CD4-positive, alpha-beta memory T cell (primary cell): ENCODE measurements at regions not wholly inside any gene's neighbourhood (a gene's known extent, or its start where the extent isn't known, plus 50 kb on each side); places are given as distances from the start of the nearest gene placed in this dataset.
A peak's percentile ranks its signal among the peaks of the same experiment; 100 is the strongest.

Experiments
- CTCF ChIA-PET: fragments of 350-600 bp; sonication (Branson Sonifier 250); formaldehyde crosslinking; loops from one replicate; lab custom pipeline; 2021; ENCODE audit warnings: inconsistent platforms; ENCODE audit not compliant: partially characterized antibody; lab: Charles Lee
- POLR2A ChIA-PET: fragments of 350-600 bp; sonication (Branson Sonifier 250); formaldehyde crosslinking; loops from one replicate; lab custom pipeline; 2021; ENCODE audit not compliant: partially characterized antibody; lab: Charles Lee
- DNase-seq, 5 donors: peaks; one replicate each; pipeline versions ENCODE4 v3.0.0 to v3.0.0-alpha.2; 2020 to 2022; ENCODE audit warnings: mixed read lengths in 1 of 5
- H3K27ac ChIP-seq: one replicate; pipeline ENCODE4 v1.7.0; 2013; ENCODE audit warnings: low read depth, low read length
- H3K27me3 ChIP-seq: 2 replicates; pipeline ENCODE4 v1.7.0; 2013; ENCODE audit warnings: mild to moderate bottlenecking, low read length, moderate library complexity; ENCODE audit not compliant: insufficient read depth
- H3K36me3 ChIP-seq: 2 replicates; pipeline ENCODE4 v1.7.0; 2013; ENCODE audit warnings: mild to moderate bottlenecking, low read length, moderate library complexity; ENCODE audit not compliant: insufficient read depth
- H3K4me1 ChIP-seq: 2 replicates; pipeline ENCODE4 v1.7.0; 2013; ENCODE audit warnings: mild to moderate bottlenecking, low read length, moderate library complexity; ENCODE audit not compliant: insufficient read depth
- H3K4me3 ChIP-seq, 2 donors: one replicate each; pipeline ENCODE4 v1.7.0; 2013; ENCODE audit warnings: low read length in 2 of 2, mild to moderate bottlenecking in 1 of 2
- H3K9me3 ChIP-seq, 2 donors: one replicate each; pipeline ENCODE4 v1.7.0; 2013; ENCODE audit warnings: low read length in 2 of 2, control low read depth in 1 of 2; ENCODE audit not compliant: control insufficient read depth in 1 of 2
- H3K27ac Mint-ChIP-seq, 7 donors: one replicate each; pipeline ENCODE4 v1.8.0; 2020 to 2021; ENCODE audit warnings: mixed read lengths in 7 of 7, mild to moderate bottlenecking in 6 of 7, inconsistent platforms in 3 of 7, moderate library complexity in 3 of 7
- H3K27me3 Mint-ChIP-seq, 2 donors: one replicate each; pipeline ENCODE4 v1.8.0; 2020 to 2021; ENCODE audit warnings: mixed read lengths in 2 of 2
- H3K36me3 Mint-ChIP-seq, 2 donors: one replicate each; pipeline ENCODE4 v1.8.0; 2020 to 2021; ENCODE audit warnings: mixed read lengths in 2 of 2, inconsistent platforms in 1 of 2, mild to moderate bottlenecking in 1 of 2
- H3K4me1 Mint-ChIP-seq, 4 donors: one replicate each; pipeline ENCODE4 v1.8.0; 2020 to 2021; ENCODE audit warnings: mixed read lengths in 4 of 4, mild to moderate bottlenecking in 1 of 4
- H3K4me3 Mint-ChIP-seq, 8 donors: one replicate each; pipeline ENCODE4 v1.8.0; 2020 to 2021; ENCODE audit warnings: mixed read lengths in 8 of 8, mild to moderate bottlenecking in 7 of 8, moderate library complexity in 6 of 8, inconsistent platforms in 3 of 8
- H3K9me3 Mint-ChIP-seq, 8 donors: one replicate each; pipeline ENCODE4 v1.8.0; 2020 to 2021; ENCODE audit warnings: mixed read lengths in 8 of 8, mild to moderate bottlenecking in 5 of 8, inconsistent platforms in 3 of 8, moderate library complexity in 1 of 8
- intact Hi-C: fragments of 100-400 bp; cut with micrococcal nuclease; formaldehyde crosslinking; loops from one replicate; pipeline ENCODE4 v1.15.1; 2023

GRCh38 chr4:189033801-189034347 lies 894.6 kb downstream of the TRIML1 start:
- no peaks in the 10 kb centered on the region for H3K36me3 Mint-ChIP-seq
- no peaks in the 10 kb centered on the region for H3K36me3 ChIP-seq
- H3K4me3 ChIP-seq = no peak overlapping the region
- H3K27ac ChIP-seq = no peak overlapping the region
- no peak overlapping the region for H3K27ac Mint-ChIP-seq
- no peaks in the 10 kb centered on the region for H3K4me1 Mint-ChIP-seq
- H3K9me3 ChIP-seq = no peaks in the 10 kb centered on the region
- ChIA-PET CTCF (no interaction called here), POLR2A (no interaction called here)
- H3K4me3 Mint-ChIP-seq = no peak overlapping the region
- H3K27me3 Mint-ChIP-seq = no peaks in the 10 kb centered on the region
- no peaks in the 10 kb centered on the region for H3K27me3 ChIP-seq
- no peak for DNase-seq
- intact Hi-C loops = no loop called here
- peaks cover 0 to 13% (median 4%) of the 10 kb centered on the region in 8 donors for H3K9me3 Mint-ChIP-seq
- H3K4me1 ChIP-seq = no peaks in the 10 kb centered on the region

- ChIA-PET CTCF (no interaction called here), POLR2A (no interaction called here)
- Histone ChIP-seq H3K4me1 (no peaks in the 10 kb centered on the region), H3K27me3 (no peaks in the 10 kb centered on the region), H3K27ac (no peak overlapping the region), H3K4me3 (no peak overlapping the region), H3K9me3 (no peaks in the 10 kb centered on the region), H3K36me3 (no peaks in the 10 kb centered on the region)
- intact Hi-C loops = no loop called here
- no peaks in the 10 kb centered on the region for H3K4me1 Mint-ChIP-seq
- no peak for DNase-seq
- no peaks in the 10 kb centered on the region for H3K27me3 Mint-ChIP-seq
- H3K4me3 Mint-ChIP-seq = no peak overlapping the region
- no peaks in the 10 kb centered on the region for H3K36me3 Mint-ChIP-seq
- peaks cover 0 to 13% (median 4%) of the 10 kb centered on the region in 8 donors for H3K9me3 Mint-ChIP-seq
- no peak overlapping the region for H3K27ac Mint-ChIP-seq
Observed at GRCh38 chr4:189035091-189035490, 895.9 kb downstream of the TRIML1 start.

GRCh38 chr4:189035654-189036053 lies 896.4 kb downstream of the TRIML1 start:
- Mint-ChIP-seq H3K27ac (no peak overlapping the region), H3K36me3 (no peaks in the 10 kb centered on the region), H3K9me3 (peaks cover 0 to 12% (median 4%) of the 10 kb centered on the region in 8 donors), H3K27me3 (no peaks in the 10 kb centered on the region), H3K4me3 (no peak overlapping the region), H3K4me1 (no peaks in the 10 kb centered on the region)
- H3K9me3 ChIP-seq = no peaks in the 10 kb centered on the region
- no peak for DNase-seq
- POLR2A ChIA-PET = no interaction called here
- CTCF ChIA-PET = no interaction called here
- H3K4me1 ChIP-seq = no peaks in the 10 kb centered on the region
- H3K27ac ChIP-seq = no peak overlapping the region
- H3K27me3 ChIP-seq = no peaks in the 10 kb centered on the region
- no peaks in the 10 kb centered on the region for H3K36me3 ChIP-seq
- intact Hi-C loops = no loop called here
- H3K4me3 ChIP-seq = no peak overlapping the region

GRCh38 chr4:189036906-189037305 lies 897.7 kb downstream of the TRIML1 start:
- ChIA-PET POLR2A (no interaction called here), CTCF (no interaction called here)
- H3K4me1 Mint-ChIP-seq = no peaks in the 10 kb centered on the region

GRCh38 chr4:189046642-189047041 lies 894.0 kb upstream of the FRG1 start:
- no peak overlapping the region for H3K27ac Mint-ChIP-seq
- intact Hi-C loops = no loop called here
- Histone ChIP-seq H3K4me1 (no peaks in the 10 kb centered on the region), H3K36me3 (no peaks in the 10 kb centered on the region), H3K9me3 (no peaks in the 10 kb centered on the region), H3K4me3 (no peak overlapping the region), H3K27ac (no peak overlapping the region), H3K27me3 (no peaks in the 10 kb centered on the region)
- H3K4me1 Mint-ChIP-seq = no peaks in the 10 kb centered on the region
- no peak overlapping the region for H3K4me3 Mint-ChIP-seq
- H3K27me3 Mint-ChIP-seq = no peaks in the 10 kb centered on the region
- ChIA-PET CTCF (no interaction called here), POLR2A (no interaction called here)
- no peaks in the 10 kb centered on the region for H3K36me3 Mint-ChIP-seq
- peaks cover 0 to 7% (median 1%) of the 10 kb centered on the region in 8 donors for H3K9me3 Mint-ChIP-seq
- no peak for DNase-seq

More at GRCh38 chr4:189036906-189037305, 897.7 kb downstream of the TRIML1 start:
- Mint-ChIP-seq H3K9me3 (peaks cover 0 to 10% (median 4%) of the 10 kb centered on the region in 8 donors), H3K27ac (no peak overlapping the region), H3K27me3 (no peaks in the 10 kb centered on the region), H3K36me3 (no peaks in the 10 kb centered on the region), H3K4me3 (no peak overlapping the region)
- no peaks in the 10 kb centered on the region for H3K4me1 ChIP-seq
- no peaks in the 10 kb centered on the region for H3K36me3 ChIP-seq
- no peak overlapping the region for H3K27ac ChIP-seq
- no peaks in the 10 kb centered on the region for H3K27me3 ChIP-seq
- H3K9me3 ChIP-seq = no peaks in the 10 kb centered on the region
- intact Hi-C loops = no loop called here
- H3K4me3 ChIP-seq = no peak overlapping the region
- DNase-seq = no peak

GRCh38 chr4:189048119-189048518 lies 892.6 kb upstream of the FRG1 start:
- H3K4me1 Mint-ChIP-seq = no peaks in the 10 kb centered on the region
- peaks cover 0 to 6% (median under 1%) of the 10 kb centered on the region in 8 donors for H3K9me3 Mint-ChIP-seq
- Histone ChIP-seq H3K9me3 (no peaks in the 10 kb centered on the region), H3K27ac (no peak overlapping the region), H3K4me3 (no peak overlapping the region), H3K36me3 (no peaks in the 10 kb centered on the region), H3K4me1 (no peaks in the 10 kb centered on the region), H3K27me3 (no peaks in the 10 kb centered on the region)
- no peaks in the 10 kb centered on the region for H3K36me3 Mint-ChIP-seq
- intact Hi-C loops = no loop called here
- DNase-seq = no peak
- H3K27ac Mint-ChIP-seq = no peak overlapping the region
- no peaks in the 10 kb centered on the region for H3K27me3 Mint-ChIP-seq
- no peak overlapping the region for H3K4me3 Mint-ChIP-seq
- ChIA-PET CTCF (no interaction called here), POLR2A (no interaction called here)

GRCh38 chr4:189049682-189050081 lies 891.0 kb upstream of the FRG1 start:
- no peak for DNase-seq
- Mint-ChIP-seq H3K9me3 (peaks cover 0 to 6% (median 1%) of the 10 kb centered on the region in 8 donors), H3K36me3 (no peaks in the 10 kb centered on the region), H3K4me1 (no peaks in the 10 kb centered on the region), H3K27ac (peak overlapping the region in 1 of 7 donors; percentile 50), H3K27me3 (no peaks in the 10 kb centered on the region), H3K4me3 (no peak overlapping the region)
- H3K27me3 ChIP-seq = no peaks in the 10 kb centered on the region
- no peak overlapping the region for H3K4me3 ChIP-seq
- no peak overlapping the region for H3K27ac ChIP-seq
- ChIA-PET POLR2A (no interaction called here), CTCF (no interaction called here)
- H3K9me3 ChIP-seq = no peaks in the 10 kb centered on the region
- H3K36me3 ChIP-seq = no peaks in the 10 kb centered on the region
- no peaks in the 10 kb centered on the region for H3K4me1 ChIP-seq
- intact Hi-C loops = no loop called here

GRCh38 chr4:189050643-189051042 lies 890.0 kb upstream of the FRG1 start:
- Histone ChIP-seq H3K27me3 (no peaks in the 10 kb centered on the region), H3K4me3 (no peak overlapping the region), H3K4me1 (no peaks in the 10 kb centered on the region), H3K27ac (no peak overlapping the region), H3K36me3 (no peaks in the 10 kb centered on the region), H3K9me3 (no peaks in the 10 kb centered on the region)
- peaks cover 0 to 8% (median under 1%) of the 10 kb centered on the region in 8 donors for H3K9me3 Mint-ChIP-seq
- no peaks in the 10 kb centered on the region for H3K27me3 Mint-ChIP-seq
- H3K4me3 Mint-ChIP-seq = no peak overlapping the region
- H3K36me3 Mint-ChIP-seq = no peaks in the 10 kb centered on the region
- H3K4me1 Mint-ChIP-seq = no peaks in the 10 kb centered on the region
- ChIA-PET POLR2A (no interaction called here), CTCF (no interaction called here)
- no peak overlapping the region for H3K27ac Mint-ChIP-seq
- intact Hi-C loops = no loop called here
- no peak for DNase-seq
